ENCODE measurements at regions not wholly inside any gene's neighbourhood (a gene's known extent, or its start where the extent isn't known, plus 50 kb on each side); places are given as distances from the start of the nearest gene placed in this dataset.

DNA sequence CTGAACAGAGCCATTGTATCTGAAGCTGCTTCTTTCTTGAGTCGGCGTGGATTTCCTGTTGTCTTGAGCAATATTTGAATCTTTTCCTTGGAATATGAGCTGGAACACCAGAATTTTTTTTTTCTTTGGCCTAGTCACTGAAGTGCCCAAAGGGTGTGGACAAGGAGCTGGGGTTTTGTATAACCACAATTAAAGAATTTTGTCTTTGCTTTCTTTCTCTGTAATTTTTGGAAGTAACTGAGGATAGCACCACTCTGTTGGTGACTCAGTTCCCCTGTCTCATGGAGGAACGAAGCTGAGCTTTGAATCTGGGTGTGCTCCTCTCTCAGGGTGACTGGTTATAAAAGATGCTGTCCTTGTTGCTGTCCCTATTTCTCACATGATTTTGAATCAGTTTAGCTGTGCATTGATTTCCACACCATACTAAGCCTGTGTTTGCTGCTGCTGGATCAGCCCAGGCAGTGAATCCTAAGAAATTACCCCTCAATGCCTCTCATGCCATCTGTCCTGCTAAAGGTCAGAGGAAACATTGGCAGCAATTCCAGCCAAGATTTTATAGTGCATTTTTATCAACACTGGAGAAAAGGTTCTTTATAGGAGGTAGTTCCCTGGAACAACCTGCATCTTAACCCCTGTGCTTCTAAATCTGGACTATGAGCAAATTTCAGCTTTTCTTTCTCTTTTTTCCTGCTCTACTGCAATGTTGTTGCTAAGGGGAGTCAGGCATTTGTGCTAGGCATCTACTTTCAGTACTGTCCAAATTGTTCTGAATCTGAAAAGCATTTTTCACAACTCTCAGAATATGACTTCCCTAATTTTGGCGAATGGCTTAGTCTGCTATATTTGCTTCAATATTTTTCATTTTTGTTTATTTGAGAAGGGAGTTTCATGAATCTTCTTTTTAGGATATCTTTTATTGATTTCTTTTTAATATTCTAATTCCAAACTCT is 540.8 kb downstream of the SOX6 start:
- no peak for DNase-seq (ENCODE audit: low read depth)

DNA sequence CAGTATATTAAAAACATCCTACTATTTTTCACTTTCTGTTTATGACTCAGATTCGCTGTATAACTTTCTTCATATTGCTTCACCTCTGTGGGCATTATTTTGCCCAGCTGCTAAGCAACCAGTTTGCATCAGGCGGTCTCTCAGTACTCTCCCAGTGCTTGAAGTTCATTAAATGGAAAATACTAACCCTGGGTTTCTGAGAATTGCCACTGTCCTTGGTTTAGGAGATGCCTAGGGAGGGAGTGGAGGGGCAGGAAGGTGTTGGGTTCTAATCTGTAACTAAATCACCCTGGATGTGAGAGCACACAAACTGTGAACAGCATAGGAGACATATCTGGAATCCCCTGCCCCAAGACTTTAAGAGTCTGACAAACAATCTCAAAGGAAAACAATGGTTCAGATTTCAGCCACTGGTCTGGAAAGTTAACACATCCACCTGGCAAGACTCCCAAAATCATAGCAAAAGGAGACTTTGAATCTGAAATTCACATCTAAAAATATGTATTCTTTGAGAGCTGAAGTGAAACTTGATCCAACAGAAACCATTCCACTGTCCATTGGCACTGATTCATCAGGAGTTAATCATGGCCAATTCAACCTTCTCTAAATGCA is 540.0 kb downstream of the SOX6 start:
- DNase-seq (ENCODE audit: low read depth), result no peak

DNA sequence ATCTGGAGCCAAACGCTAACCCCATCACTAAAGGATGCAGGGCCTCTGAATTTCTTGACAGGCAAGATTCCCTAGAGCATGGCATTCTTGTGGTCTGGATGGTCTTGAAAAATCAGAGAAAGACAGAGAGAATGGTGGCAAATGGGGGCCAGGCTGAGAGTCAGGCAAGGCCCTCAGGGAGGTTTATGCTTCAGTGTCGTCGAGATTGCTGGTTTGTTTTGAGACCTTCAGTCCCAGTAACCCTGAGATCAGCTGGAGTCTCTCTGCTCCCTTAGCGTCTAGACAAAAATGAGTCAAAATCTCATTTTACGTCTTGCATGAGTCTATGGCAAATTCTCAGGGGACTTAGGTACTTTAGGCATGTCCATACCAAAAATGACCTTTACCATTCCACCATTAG is 539.3 kb downstream of the SOX6 start:
- DNase-seq (ENCODE audit: low read depth), result no peak

DNA sequence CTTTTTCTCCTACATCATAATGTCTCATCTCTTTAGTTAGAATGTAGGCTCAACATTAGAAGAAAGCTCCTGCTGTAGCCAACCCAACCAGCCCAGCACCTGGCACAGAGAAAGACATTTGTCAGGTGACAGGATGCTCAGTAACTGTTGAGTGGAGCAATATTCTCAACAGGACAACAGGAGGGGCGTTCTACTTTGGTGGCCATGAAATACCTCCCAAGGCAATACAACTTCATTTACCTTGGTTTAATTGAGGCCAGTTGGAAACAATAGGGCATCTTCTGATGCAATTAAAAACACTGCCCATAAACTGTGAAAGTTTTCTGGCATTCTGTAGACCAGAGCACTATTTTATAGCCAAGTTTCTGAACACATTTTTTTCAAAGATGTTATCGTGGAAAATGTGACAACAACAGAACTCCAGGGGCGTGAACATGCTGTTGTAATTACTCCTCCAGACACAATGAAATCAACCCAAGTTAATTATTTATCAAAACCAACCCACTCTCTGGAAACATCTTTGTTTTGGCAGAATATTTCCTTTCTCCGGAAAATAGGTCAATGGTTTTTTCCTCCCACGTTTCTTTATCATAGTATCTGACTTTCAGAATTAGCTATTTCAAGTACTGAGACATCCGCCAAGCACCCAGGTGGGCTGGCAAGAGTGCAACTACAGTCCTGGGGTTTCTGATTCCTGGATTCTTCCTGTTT is 538.1 kb downstream of the SOX6 start:
- no peak for DNase-seq (ENCODE audit: low read depth)

DNA sequence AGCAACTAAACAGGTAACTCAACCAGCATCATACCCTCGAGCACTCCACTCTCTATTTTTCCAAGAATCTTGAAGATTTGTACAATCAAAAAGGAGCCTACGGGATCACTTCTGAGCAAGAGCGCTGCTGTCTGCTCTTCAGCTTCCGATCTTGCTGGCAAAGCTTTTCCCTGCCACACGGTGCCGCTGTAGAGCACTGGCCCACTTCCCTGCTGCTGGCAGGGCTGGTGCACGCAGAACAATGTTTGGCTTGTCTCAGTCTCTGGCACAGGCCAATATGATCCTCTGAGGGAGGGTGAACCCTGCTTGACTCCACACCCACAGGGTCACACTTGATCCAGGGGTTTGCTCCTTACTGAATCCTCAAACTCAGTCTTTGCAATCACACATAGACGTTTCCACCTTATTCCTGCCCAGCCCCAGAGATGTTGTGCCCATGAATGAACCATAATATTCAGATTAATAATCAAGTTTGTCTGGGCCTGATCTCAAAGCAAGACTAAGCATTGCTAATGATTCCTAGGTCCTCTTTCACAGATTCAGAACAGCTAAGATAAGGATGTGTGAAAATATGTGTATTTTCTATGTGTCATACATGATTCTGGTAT is 536.6 kb downstream of the SOX6 start:
- no peak for DNase-seq (ENCODE audit: low read depth)

DNA sequence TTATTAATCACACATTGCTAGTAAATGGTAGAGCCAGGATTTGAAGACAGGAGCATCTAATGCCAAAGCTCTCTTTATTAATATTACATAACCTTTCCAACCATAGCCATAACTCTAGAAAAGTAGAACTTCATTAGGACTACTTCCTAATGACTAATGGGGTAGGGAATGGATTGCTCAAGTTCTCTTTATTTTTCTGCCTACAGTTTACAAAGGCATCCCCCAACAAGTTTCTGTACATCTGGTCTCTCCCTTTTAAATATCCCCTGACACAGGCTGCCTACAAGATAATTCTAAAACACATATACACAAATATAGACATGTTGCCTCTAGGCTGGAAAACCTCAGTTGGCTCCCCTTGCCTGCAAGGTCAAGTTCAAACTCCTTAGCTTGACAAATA is 534.9 kb downstream of the SOX6 start:
- DNase-seq (ENCODE audit: low read depth), result no peak

DNA sequence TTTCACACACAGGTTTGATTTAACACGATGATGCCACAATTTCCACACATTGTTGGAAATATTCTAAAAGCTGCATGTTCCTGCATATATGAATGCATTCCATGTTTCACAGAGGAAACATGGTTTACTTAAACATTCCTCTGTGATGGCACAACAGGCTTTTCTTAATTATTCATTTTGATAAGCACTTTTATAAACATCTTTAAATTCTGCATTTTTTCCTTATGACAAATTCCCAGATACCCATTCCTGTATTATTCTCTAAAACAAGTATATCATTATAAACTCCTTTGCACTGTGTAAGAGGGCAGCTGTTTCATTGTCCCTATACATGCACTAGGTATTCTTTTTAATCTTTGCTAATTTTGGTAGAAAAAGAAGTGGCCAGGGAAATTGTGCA is 532.3 kb downstream of the SOX6 start:
- DNase-seq (ENCODE audit: low read depth), result no peak

DNA sequence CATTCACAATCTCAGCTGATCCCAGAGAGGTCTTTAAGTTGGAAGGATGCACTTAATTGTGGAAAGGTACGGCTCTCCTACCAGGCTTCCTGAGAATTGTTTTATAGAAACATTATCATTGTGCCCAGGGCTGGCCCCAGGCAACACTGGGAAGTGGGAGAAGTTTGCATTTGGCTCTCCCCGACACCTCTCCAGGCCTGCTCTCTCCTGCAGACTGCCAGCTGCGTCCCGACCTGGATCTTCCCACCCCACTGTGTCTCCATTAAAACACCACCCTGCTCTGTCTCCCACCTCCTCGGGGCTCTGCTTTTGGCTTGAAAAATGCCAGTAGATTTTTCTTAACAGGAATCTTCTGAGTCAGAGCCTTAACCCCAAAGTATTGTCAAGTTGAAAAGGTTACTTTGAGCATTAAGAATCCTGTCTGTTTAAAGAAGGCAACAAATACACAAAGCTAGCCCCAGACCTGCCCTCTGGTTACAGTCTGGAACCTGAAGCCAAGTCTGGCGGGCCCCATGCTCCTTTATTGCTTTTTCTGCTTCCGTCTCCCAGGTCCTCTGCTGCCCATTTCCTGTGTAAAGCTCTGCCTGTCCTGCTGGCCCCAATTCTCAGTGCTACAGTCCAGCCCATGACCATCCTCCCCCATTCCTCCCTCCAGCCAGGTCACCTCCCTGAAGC is 530.2 kb downstream of the SOX6 start:
- no peak for DNase-seq (ENCODE audit: low read depth)

DNA sequence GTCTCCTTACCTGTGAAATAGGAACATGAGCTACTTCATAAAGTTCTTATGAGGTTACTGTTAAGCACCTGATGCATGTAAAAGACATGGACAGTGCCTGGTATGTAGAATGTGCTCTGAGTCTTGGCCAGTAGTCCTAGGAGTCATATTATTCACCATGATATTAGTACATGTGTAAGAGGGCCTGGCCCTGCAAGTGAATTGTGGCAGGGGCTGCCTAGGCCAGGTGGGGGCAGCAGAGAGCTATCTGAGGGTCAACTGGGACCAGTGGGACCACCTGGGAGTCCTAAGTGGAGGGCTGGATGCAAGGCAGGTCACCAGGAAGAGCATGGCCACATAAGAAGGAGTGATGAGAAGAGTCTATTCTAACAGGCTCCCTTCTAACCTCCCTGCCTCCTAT is 529.5 kb downstream of the SOX6 start:
- no peak for DNase-seq (ENCODE audit: low read depth)

DNA sequence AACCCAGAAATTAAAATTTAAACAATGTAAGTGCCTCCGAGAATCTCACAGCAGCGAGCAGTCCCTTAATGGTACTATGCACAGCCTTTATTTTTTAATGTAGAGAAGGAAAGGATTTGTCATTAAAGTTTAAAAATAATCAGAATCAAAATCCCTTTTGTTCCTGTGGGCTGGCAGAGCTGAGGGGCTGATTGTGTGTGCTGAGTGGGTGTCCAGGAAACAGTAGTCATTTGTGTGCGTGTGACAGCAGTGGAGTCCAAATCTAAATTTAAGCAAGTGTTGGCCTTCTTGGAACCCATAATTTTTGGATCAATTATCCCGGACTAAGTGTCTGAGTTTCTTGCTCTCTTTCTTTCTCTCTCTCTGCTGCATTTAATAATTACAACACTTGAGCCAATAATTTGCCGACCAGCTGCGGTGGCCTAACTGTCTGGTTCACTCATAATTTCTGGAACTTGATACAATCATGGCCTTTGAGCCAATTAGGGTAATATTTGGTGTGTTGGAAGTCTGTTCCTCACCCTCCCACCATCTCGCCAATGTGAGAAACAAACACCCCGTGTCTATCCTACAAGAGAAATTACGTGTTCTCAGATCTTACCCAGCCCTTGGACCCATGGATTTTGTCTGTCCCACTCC is 528.0 kb downstream of the SOX6 start:
- DNase-seq (ENCODE audit: low read depth), result no peak

DNA sequence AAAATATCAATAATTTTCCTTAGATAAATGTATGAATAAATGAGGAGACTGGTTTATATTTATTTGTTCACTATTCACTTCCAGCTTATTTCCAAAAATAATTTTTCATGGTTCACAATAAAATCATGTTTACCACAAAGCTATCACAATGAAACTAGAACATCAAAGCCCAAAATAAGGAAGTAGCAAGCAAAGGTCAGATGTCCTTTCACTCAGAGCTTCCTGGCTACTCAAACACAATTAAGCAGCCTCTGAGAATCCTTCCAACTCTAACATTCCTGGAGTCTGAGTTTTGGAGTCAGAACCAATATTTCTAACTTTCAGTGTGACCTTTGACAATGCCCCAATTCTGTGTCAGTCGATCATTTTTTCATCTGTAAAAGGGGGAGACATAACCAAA is 527.0 kb downstream of the SOX6 start:
- no peak for DNase-seq (ENCODE audit: low read depth)

DNA sequence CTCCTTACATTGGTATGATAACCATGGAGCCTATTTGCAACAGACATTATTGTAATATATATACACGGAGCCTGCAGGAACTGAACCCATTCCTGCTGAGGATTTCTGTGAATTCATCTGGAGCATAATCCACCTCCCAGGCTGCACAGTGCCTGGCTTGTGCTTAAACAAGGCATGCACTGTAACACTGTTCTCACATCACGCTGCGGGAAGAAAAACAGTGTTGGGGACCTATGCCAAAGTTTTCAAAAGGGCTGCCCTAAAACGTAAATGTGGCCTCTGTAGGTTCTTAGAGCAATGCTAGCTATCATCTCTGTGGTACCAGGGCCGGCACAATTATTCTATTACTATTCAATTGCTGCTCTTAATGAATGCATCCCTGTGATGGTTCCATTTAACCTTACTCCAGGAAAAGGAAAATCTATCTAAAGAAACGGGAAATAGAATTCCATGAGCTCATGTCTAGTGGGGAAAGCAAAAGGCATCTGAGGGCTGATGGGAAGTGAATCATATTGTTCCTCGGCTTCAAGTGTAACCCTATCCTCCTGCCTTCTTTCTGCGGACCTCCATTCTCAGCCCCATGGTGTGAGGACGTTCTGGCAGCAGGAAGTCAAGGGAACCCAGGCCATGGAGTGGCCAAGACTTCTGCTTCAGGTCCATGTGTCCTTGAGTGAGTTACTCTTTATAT is 525.5 kb downstream of the SOX6 start:
- no peak for DNase-seq (ENCODE audit: low read depth)

DNA sequence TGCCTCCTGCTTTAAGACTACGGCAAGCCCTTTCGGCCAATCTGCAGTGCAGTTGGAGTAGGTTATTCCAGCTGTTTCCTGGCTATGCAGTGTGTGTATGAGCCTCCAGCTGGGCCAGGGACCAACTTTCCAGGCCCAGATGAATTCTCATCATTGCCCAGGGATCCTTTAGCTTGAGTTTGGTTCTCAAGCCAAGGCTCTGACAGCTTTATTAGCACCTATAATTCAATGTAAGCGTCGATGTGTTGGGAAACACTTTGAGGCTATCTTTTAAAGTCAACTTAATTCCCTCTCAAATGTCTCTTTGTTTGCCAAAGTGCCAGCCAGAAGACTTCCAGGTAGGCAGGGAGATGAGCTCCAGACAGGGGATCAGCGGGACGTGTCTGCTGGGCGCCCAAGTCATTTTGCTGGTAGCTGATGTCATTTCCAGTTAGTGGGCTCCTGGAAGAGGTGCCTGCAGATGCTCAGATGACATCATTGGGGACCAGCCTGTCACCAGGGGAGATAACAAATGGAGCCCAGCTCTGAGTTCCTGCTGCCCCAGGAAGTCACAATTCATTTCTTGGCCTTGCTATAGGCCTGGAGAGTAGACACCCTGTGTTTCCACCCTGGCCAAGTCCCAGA is 520.4 kb downstream of the SOX6 start:
- no peak for DNase-seq (ENCODE audit: low read depth)

DNA sequence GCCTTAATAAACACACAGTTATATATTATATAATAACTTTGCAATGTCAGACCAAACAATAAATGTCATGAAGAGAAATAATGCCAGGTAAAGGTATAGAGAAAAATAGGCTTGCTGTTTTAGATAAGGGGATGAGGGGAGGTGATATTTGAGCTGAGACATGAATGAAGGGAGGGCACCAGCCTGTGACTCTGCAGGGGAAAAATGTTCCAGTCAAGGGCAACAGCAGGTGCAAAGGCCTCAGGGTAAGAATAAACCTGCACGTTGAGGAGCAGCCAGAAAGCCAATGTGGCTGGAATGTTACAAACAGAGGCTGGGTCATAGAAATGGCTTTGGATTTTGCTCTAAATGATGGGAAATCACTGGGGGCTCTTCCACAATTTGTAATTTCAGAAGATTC is 519.6 kb downstream of the SOX6 start:
- no peak for DNase-seq (ENCODE audit: low read depth)

DNA sequence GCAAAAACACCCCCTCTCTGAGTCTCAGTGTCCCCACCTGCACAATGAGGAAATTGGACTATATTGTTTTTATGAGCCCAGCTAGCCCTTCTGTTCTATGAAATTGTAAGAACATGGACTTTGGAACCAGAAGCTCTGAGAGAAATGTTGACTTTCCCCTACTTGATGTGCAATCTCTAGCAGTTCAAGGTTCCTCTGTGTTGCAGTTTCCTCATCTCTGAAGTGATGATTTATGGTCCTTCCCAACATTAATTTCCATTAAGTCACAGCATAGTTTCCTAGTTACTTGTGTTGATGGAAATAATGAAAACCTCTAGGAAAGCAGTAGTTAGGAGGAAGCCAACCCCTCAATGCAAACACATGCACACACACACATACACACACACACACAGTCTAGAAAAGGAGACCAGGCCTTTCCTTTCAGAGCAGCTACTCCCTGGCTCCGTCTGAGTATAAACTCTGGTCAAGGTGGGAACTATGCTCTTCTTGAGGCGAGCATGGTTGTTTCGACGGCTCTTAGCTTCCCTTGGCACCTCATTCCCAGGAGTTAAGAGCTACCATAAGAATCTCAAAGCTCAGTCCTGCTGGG is 518.4 kb downstream of the SOX6 start:
- no peak for DNase-seq (ENCODE audit: low read depth)

DNA sequence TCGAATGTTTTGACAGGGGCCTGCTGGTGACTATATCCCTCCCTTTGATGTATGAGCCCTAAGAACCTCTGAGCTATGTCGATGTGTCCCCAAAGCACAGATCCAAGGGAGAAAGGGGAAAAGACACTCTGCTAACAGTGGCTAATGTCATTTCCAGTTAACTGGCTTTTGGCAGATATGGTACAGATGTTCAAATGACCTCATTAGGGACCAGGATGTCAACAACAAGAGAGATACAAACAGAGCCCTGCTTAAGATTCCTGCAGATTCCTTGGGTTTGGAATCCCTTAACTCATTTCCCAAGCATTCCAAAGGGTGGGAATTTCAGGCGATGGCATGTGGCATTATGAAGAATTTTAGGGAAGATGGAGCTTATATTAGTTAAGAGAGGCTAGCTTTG is 517.3 kb downstream of the SOX6 start:
- no peak for DNase-seq (ENCODE audit: low read depth)

DNA sequence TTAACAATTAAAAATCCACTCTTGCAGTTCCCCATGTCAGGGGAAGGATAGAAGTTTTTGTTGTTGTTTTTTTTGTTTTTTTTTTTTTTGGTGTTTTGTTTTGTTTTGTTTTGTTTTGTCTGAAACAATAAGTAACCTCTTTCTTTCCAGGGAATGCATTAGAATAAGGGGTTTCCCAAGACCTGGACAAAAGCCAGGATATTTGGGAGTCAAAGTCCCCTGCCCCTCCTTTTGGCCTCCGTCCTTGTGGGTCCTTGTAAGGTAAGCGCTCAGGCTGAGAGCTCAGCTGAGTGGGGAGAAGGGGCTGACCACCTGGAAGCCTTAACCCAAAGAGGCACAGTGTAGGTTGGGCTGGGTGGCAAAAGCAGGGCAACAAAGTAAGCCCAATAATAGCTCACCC is 515.4 kb downstream of the SOX6 start:
- DNase-seq (ENCODE audit: low read depth), result no peak

DNA sequence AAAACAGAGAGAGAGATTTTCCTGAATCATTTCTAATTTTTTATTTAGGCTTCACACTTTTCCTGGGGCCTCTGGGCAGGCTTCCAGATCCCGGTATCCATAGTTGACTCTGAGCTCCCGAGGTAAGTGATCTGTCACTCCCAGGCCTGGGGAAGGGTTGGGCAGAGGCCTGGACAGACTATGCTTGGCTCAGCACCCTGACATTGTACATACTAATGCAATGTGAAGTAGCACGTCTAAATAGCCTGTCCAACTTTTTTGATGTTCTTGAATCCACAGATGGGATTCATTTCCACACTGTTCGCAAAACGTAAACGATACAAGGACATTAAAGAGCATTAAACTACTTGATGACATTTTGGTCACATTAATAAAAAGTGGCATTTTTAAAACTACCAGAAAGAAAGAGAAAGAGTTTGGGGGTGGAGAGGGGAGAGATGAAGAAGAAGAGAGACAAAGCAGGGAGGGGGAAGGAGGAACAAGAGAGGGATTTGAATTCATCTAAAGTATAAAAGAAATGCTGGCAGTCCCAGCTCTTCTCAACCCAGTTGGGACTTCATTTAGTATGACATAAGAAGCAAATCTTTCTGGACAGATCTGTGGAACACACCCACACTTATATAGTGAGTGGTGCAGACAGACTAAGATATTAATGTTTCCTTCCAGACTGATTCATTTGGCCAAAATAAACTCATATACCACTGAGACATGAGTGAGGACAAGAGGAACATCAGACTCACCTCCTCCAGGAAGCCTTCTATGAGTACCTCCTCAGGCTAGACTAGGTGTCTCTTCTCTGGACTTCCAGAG is 514.2 kb downstream of the SOX6 start:
- no peak for DNase-seq (ENCODE audit: low read depth)

DNA sequence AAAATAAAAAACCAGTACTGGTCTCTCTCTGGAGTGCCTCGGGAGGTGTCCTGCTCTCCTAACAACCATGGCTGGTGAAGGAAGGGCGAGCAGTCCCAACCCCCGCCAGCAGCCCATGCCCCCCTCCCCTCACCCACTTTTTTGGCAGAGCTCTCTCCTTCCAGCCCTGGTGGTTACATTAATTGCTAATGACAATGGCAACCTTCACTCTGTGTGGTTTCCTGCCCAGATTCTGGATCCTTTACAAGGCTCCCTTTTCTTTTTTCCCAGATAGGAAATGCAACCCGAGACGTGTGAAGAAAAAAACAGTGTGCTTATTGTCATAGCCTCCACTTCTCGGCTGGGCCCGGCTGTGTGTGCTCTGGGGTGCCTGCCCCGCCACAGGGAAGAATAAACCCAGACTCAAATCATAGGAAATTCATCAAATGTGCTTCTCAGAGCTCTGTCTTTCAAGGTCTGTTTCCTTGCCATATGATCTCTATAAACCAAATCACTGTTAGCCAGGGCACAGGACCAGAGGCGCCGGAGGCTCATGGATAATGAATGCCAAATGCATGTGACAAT is 513.0 kb downstream of the SOX6 start:
- DNase-seq (ENCODE audit: low read depth), result no peak
